GM23338 (cell line): ENCODE measurements at regions not wholly inside any gene's neighbourhood (a gene's known extent, or its start where the extent isn't known, plus 50 kb on each side); places are given as distances from the start of the nearest gene placed in this dataset.

ENCODE experiments used
- ATAC-seq: fragments of 200-7000 bp; cut with Tn5 transposase; 3 replicates; pipeline ENCODE4 v1.9.1; 2020
- DNase-seq: peaks from one replicate; pipeline ENCODE4 v3.0.0-alpha.2; 2015; ENCODE audit warnings: low spot score
- H2AFZ ChIP-seq: fragments of 200-600 bp; sonication (generic); 2 replicates; pipeline ENCODE4 v1.8.0; 2016; ENCODE audit warnings: antibody characterized with exemption, mild to moderate bottlenecking, moderate library complexity
- H3F3A ChIP-seq: fragments of 200-600 bp; sonication (generic); replicated peaks from 2 replicates; pipeline ENCODE4 v1.8.0; 2017; ENCODE audit warnings: antibody characterized with exemption, mixed run types, low read depth
- H3K27ac ChIP-seq: fragments of 200-600 bp; sonication (generic); 2 replicates; pipeline ENCODE4 v1.6.1; 2016; ENCODE audit warnings: low read depth
- H3K27me3 ChIP-seq: fragments of 200-600 bp; sonication (generic); 2 replicates; pipeline ENCODE4 v1.8.0; 2016; ENCODE audit warnings: mild to moderate bottlenecking, mixed run types, moderate library complexity; ENCODE audit not compliant: insufficient read depth
- H3K36me3 ChIP-seq: fragments of 200-600 bp; sonication (generic); 2 replicates; pipeline ENCODE4 v1.8.0; 2016; ENCODE audit warnings: mild to moderate bottlenecking; ENCODE audit not compliant: insufficient read depth
- H3K4me1 ChIP-seq: fragments of 200-600 bp; sonication (generic); 2 replicates; pipeline ENCODE4 v1.8.0; 2016; ENCODE audit warnings: mild to moderate bottlenecking, moderate library complexity; ENCODE audit not compliant: insufficient read depth
- H3K4me2 ChIP-seq: fragments of 200-600 bp; sonication (generic); 2 replicates; pipeline ENCODE4 v1.7.1; 2017; ENCODE audit warnings: mixed run types
- H3K4me3 ChIP-seq: fragments of 200-600 bp; sonication (generic); 2 replicates; pipeline ENCODE4 v1.6.1; 2016; ENCODE audit warnings: mixed run types
- H3K79me2 ChIP-seq: fragments of 200-600 bp; sonication (generic); replicated peaks from 2 replicates; pipeline ENCODE4 v1.8.0; 2017; ENCODE audit warnings: mild to moderate bottlenecking; ENCODE audit not compliant: insufficient read depth
- H3K9me2 ChIP-seq: fragments of 200-600 bp; sonication (generic); 2 replicates; pipeline ENCODE4 v1.8.0; 2017; ENCODE audit not compliant: insufficient read depth
- H4K20me1 ChIP-seq: fragments of 200-600 bp; sonication (generic); replicated peaks from 2 replicates; pipeline ENCODE4 v1.8.0; 2017; ENCODE audit warnings: mild to moderate bottlenecking; ENCODE audit not compliant: insufficient read depth
- H3K27ac Mint-ChIP-seq: 2 replicates; pipeline ENCODE4 v1.8.0; 2020; ENCODE audit warnings: inconsistent platforms, mild to moderate bottlenecking, moderate library complexity, mixed read lengths
- H3K27me3 Mint-ChIP-seq: 3 replicates; pipeline ENCODE4 v1.8.0; 2022; ENCODE audit warnings: low read depth, mild to moderate bottlenecking, moderate library complexity, mixed read lengths, inconsistent platforms; ENCODE audit not compliant: insufficient read depth, poor library complexity
- H3K36me3 Mint-ChIP-seq: 3 replicates; pipeline ENCODE4 v1.8.0; 2021; ENCODE audit warnings: low read depth, mild to moderate bottlenecking, inconsistent platforms, moderate library complexity, mixed read lengths
- H3K4me1 Mint-ChIP-seq: 3 replicates; pipeline ENCODE4 v1.8.0; 2020; ENCODE audit warnings: mild to moderate bottlenecking, inconsistent platforms, mixed read lengths
- H3K4me3 Mint-ChIP-seq: 3 replicates; pipeline ENCODE4 v1.8.0; 2021; ENCODE audit warnings: moderate library complexity, mild to moderate bottlenecking, inconsistent platforms, mixed read lengths
- H3K9me3 Mint-ChIP-seq: 3 replicates; pipeline ENCODE4 v1.8.0; 2020; ENCODE audit warnings: moderate library complexity, mild to moderate bottlenecking, inconsistent platforms, mixed read lengths
- CREB1 ChIP-seq: fragments of 250-450 bp; sonication (Bioruptor Pico); IDR thresholded peaks from 2 replicates; pipeline ENCODE4 v1.5.0; 2020; ENCODE audit warnings: low read depth, mild to moderate bottlenecking, moderate library complexity
- CTCF ChIP-seq, 2 experiments: fragments of 200-600 bp in 1 of 2; sonication (generic) in 1 of 2; conservative IDR thresholded peaks; 2 replicates each; pipeline versions ENCODE4 v1.5.1 to v1.6.1; 2016 to 2017; ENCODE audit warnings: antibody characterized with exemption in 2 of 2, low read depth in 2 of 2, mild to moderate bottlenecking in 2 of 2, moderate library complexity in 1 of 2
- ETS1 ChIP-seq: IDR thresholded peaks from 2 replicates; pipeline ENCODE4 v1.6.1; 2016; ENCODE audit warnings: antibody characterized with exemption
- EZH2 ChIP-seq: fragments of 200-600 bp; sonication (generic); IDR thresholded peaks from one replicate; pipeline ENCODE4 v1.8.0; 2017; ENCODE audit warnings: antibody characterized with exemption, mild to moderate bottlenecking, low read depth; ENCODE audit not compliant: unreplicated experiment
- EZH2phosphoT487 ChIP-seq: fragments of 200-600 bp; sonication (generic); IDR thresholded peaks from one replicate; pipeline ENCODE4 v1.8.1; 2018; ENCODE audit warnings: antibody characterized with exemption; ENCODE audit not compliant: unreplicated experiment
- JUNB ChIP-seq: IDR thresholded peaks from one replicate; pipeline ENCODE4 v1.6.1; 2016; ENCODE audit warnings: antibody characterized with exemption; ENCODE audit not compliant: unreplicated experiment
- NANOG ChIP-seq: IDR thresholded peaks from 2 replicates; pipeline ENCODE4 v1.6.1; 2016; ENCODE audit warnings: antibody characterized with exemption, borderline replicate concordance
- POLR2AphosphoS5 ChIP-seq: IDR thresholded peaks from 2 replicates; pipeline ENCODE4 v1.6.1; 2016; ENCODE audit warnings: antibody characterized with exemption, low read depth
- REST ChIP-seq: IDR thresholded peaks from one replicate; pipeline ENCODE4 v1.6.1; 2018; ENCODE audit warnings: antibody characterized with exemption; ENCODE audit not compliant: unreplicated experiment
- STAT1 ChIP-seq: IDR thresholded peaks from one replicate; pipeline ENCODE4 v1.6.1; 2016; ENCODE audit warnings: antibody characterized with exemption; ENCODE audit not compliant: unreplicated experiment
- ZNF114 ChIP-seq: fragments of 250-450 bp; sonication (Bioruptor Pico); IDR thresholded peaks from 2 replicates; pipeline ENCODE4 v1.5.0; 2020; ENCODE audit warnings: mild to moderate bottlenecking, moderate library complexity
- ZNF331 ChIP-seq: fragments of 250-450 bp; sonication (Bioruptor Pico); IDR thresholded peaks from 2 replicates; pipeline ENCODE4 v1.5.0; 2020; ENCODE audit warnings: low read depth, mild to moderate bottlenecking, moderate library complexity
- ZNF462 ChIP-seq: fragments of 250-450 bp; sonication (Bioruptor Pico); IDR thresholded peaks from 2 replicates; pipeline ENCODE4 v1.5.0; 2020; ENCODE audit warnings: mild to moderate bottlenecking, moderate library complexity

GRCh38 chr2:150224321-150224720, 263.1 kb downstream of the RND3 start:
- Histone ChIP-seq H3K27me3 (no peaks in the 10 kb centered on the region), H3K9me2 (peaks cover 14% of the 10 kb centered on the region), H3K4me2 (no peak overlapping the region), H2AFZ (no peak overlapping the region), H3F3A (no peaks in the 10 kb centered on the region), H3K4me3 (no peak overlapping the region), H4K20me1 (no peaks in the 10 kb centered on the region), H3K4me1 (no peaks in the 10 kb centered on the region), H3K79me2 (no peaks in the 10 kb centered on the region), H3K36me3 (no peaks in the 10 kb centered on the region), H3K27ac (no peak overlapping the region)
- TF ChIP-seq ZNF114, result no peak
- TF ChIP-seq EZH2phosphoT487, result no peak
- no peak for TF ChIP-seq EZH2
- TF ChIP-seq CTCF (conservative IDR thresholded peaks at IDR 0.05; ENCODE audit: low read depth in 2 of 2), result no peak
- no peak for TF ChIP-seq REST
- TF ChIP-seq POLR2AphosphoS5, result no peak
- TF ChIP-seq CREB1, result no peak
- no peak for TF ChIP-seq ETS1
- no peak for TF ChIP-seq ZNF462 (CRISPR knock-in tag)
- TF ChIP-seq JUNB, result no peak
- no peak for TF ChIP-seq NANOG
- no peak for TF ChIP-seq ZNF331 (CRISPR knock-in tag)
- TF ChIP-seq STAT1, result no peak
- Mint-ChIP-seq H3K4me1 (peaks cover 5% of the 10 kb centered on the region; the same call in 2 of the 3 replicates), H3K4me3 (no peak overlapping the region), H3K9me3 (no peaks in the 10 kb centered on the region), H3K27me3 (peaks cover 5% of the 10 kb centered on the region), H3K36me3 (0 out of 3 replicates have a peak, but pooled peaks cover 3% of the 10 kb centered on the region), H3K27ac (no peak overlapping the region)
- no peak for DNase-seq
- ATAC-seq, result no peak
